Colonic mucosa (tissue), 4 donors: ENCODE measurements at regions not wholly inside any gene's neighbourhood (a gene's known extent, or its start where the extent isn't known, plus 50 kb on each side); places are given as distances from the start of the nearest gene placed in this dataset.

Experiments
- DNase-seq: peaks from one replicate; pipeline ENCODE4 v3.0.0-alpha.2; 2020
- H3K27ac ChIP-seq: fragments of 200-600 bp; one replicate; pipeline ENCODE4 v1.8.0; 2021
- H3K27me3 ChIP-seq: fragments of 200-600 bp; one replicate; pipeline ENCODE4 v1.8.0; 2021
- H3K36me3 ChIP-seq: fragments of 200-600 bp; one replicate; pipeline ENCODE4 v1.8.0; 2021
- H3K4me1 ChIP-seq: fragments of 200-600 bp; one replicate; pipeline ENCODE4 v1.8.0; 2021; ENCODE audit warnings: mild to moderate bottlenecking
- H3K4me3 ChIP-seq: fragments of 200-600 bp; one replicate; pipeline ENCODE4 v1.8.0; 2021
- H3K9ac ChIP-seq, 2 donors: one replicate each; pipeline ENCODE4 v1.7.0; 2013; ENCODE audit warnings: control low read depth in 2 of 2, low read depth in 2 of 2, low read length in 2 of 2
- H3K9me3 ChIP-seq: fragments of 200-600 bp; one replicate; pipeline ENCODE4 v1.8.0; 2021
- intact Hi-C: fragments of 100-400 bp; cut with DNase I; formaldehyde crosslinking; loops from one replicate; pipeline ENCODE4 v1.14.1; 2022
- TF ChIP-seq, protein P1 (sequence below): fragments of 200-600 bp; IDR thresholded peaks from one replicate; pipeline ENCODE4 v1.8.0; 2022; ENCODE audit warnings: antibody characterized with exemption, mild to moderate bottlenecking
- donor health status: healthy.
- donor health status: DM: no; HTN: no; CAD: no.
- donor health status: DM: no; HTN: no; CAD: no.

DNA sequence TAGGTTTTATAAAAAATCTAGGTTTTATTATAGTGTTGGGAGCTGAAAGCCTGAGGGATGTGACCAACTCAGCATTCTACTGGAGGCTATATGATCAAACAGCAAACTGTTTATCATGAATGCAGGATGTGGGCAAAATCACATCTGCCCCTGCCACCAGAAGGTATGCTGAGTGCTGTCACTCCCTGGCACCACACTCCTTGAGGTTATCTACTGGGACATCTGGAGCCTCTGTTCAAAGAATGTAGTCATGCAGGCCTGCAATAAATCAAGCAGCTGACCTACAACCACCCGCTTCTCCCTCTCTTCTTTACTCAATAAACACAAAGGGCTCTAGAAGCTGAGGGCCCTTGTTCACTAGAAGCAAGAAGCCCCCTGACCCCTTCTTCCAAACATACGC, 328.4 kb upstream of the DDX18 start:
- Histone ChIP-seq H3K4me1 (no peaks in the 10 kb centered on the region), H3K27ac (no peak overlapping the region), H3K27me3 (no peaks in the 10 kb centered on the region), H3K9me3 (no peaks in the 10 kb centered on the region), H3K4me3 (no peak overlapping the region), H3K9ac (no peak overlapping the region), H3K36me3 (no peaks in the 10 kb centered on the region)
- no peak for DNase-seq
- TF ChIP-seq, protein P1, sequence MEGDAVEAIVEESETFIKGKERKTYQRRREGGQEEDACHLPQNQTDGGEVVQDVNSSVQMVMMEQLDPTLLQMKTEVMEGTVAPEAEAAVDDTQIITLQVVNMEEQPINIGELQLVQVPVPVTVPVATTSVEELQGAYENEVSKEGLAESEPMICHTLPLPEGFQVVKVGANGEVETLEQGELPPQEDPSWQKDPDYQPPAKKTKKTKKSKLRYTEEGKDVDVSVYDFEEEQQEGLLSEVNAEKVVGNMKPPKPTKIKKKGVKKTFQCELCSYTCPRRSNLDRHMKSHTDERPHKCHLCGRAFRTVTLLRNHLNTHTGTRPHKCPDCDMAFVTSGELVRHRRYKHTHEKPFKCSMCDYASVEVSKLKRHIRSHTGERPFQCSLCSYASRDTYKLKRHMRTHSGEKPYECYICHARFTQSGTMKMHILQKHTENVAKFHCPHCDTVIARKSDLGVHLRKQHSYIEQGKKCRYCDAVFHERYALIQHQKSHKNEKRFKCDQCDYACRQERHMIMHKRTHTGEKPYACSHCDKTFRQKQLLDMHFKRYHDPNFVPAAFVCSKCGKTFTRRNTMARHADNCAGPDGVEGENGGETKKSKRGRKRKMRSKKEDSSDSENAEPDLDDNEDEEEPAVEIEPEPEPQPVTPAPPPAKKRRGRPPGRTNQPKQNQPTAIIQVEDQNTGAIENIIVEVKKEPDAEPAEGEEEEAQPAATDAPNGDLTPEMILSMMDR = no peak
- intact Hi-C loops = no loop called here

DNA sequence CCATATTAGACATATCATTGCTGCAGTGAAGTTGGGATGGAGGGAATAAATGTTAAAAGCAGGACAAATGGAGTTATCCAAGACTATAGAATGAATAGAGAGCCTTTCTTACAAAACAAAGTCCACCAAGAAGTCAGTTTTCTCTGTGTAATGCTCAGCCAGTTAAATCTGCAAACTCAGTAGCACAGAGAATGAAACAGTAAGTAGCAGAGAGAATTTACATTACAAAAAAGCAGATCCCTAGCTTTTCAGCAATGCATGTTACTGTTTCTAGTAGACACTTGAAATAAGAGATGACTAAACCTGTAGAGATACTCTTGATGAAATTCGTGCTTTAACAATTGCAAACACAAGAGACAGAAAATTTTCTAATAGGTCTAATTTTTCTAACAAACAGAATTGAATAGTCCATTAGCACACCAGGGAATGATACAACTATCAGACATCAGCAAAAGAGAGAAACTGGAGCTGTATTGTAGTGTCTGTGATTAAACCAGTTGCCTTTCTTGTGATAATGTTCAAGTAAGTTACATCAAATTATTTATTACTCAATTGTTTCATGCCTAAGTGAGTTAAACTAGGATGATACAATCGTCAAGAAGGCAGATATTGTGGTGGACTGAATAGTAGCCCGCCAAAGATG, 322.2 kb upstream of the DDX18 start:
- no peak for DNase-seq
- H3K4me3 ChIP-seq = no peak overlapping the region
- TF ChIP-seq, protein P1 = no peak
- intact Hi-C loops = no loop called here
- no peak overlapping the region for H3K27ac ChIP-seq
- no peaks in the 10 kb centered on the region for H3K27me3 ChIP-seq
- no peaks in the 10 kb centered on the region for H3K9me3 ChIP-seq
- H3K36me3 ChIP-seq = no peaks in the 10 kb centered on the region
- no peak overlapping the region for H3K9ac ChIP-seq
- H3K4me1 ChIP-seq = no peaks in the 10 kb centered on the region

DNA sequence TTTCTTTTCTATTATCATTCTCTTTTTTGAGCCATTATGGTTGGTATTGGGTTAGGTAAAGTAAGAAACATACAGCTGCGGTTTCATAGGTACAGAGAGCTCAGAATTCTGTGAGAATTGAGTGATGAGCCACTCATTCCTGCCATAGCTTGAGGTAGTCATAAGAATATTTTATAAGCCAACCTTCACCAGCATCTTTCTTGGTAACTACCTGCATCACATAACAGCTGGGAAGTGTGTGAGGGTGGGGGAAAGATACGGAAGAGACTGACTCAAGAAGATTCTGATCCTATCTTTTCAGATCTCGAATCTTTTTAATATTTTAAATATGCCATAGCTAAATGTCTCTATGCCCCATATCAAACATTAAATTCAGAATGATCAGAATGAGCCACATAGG, 313.8 kb upstream of the DDX18 start:
- Histone ChIP-seq H3K27ac (no peak overlapping the region), H3K36me3 (no peaks in the 10 kb centered on the region), H3K27me3 (no peaks in the 10 kb centered on the region), H3K4me3 (no peak overlapping the region), H3K4me1 (no peaks in the 10 kb centered on the region), H3K9me3 (no peaks in the 10 kb centered on the region), H3K9ac (no peak overlapping the region)
- intact Hi-C loops = no loop called here
- TF ChIP-seq, protein P1 = no peak
- DNase-seq = no peak

DNA sequence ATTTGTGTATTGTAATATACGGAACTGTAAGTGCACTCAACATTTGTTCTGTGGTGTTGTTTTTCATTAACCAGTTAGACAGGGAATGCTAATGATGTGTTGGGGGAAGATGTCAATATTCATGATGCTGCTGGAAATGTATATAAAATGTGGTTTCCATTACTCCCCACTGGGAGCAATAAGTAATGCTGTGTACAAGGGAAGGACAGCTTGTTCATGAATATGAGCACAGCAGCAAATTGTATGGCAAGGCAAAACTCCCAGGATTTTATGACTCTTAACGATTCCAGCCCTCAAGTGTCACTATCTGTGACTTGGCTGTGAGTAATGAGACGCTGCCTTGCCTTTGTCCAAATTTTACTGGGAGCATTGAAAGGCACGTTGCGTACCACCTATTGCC, 312.4 kb upstream of the DDX18 start:
- Histone ChIP-seq H3K27me3 (no peaks in the 10 kb centered on the region), H3K9ac (no peak overlapping the region), H3K4me1 (no peaks in the 10 kb centered on the region), H3K4me3 (no peak overlapping the region), H3K9me3 (no peaks in the 10 kb centered on the region), H3K27ac (no peak overlapping the region), H3K36me3 (no peaks in the 10 kb centered on the region)
- intact Hi-C loops = no loop called here
- DNase-seq = no peak
- TF ChIP-seq, protein P1 = no peak

DNA sequence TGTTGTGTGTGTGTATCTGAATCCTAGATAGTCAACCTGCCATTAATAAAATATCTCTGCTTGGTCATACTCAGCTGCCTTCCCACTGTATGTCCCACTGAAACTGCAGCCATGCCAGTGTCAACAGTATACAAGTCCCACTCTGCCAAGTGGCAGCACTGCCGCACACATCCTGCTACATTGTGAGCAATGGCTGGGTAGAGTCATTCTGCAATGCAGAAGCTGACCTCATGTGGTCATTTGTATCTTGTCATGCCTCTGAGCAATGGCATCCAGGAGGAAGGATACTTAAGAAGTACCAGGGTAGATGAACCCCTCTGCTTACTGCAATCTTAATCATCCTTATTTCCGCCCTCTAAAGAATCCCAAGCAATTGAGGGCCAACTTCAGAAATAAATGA, 302.2 kb upstream of the DDX18 start:
- TF ChIP-seq, protein P1 = no peak
- intact Hi-C loops = no loop called here
- Histone ChIP-seq H3K4me1 (no peaks in the 10 kb centered on the region), H3K36me3 (no peaks in the 10 kb centered on the region), H3K9ac (no peak overlapping the region), H3K27me3 (no peaks in the 10 kb centered on the region), H3K27ac (no peak overlapping the region), H3K9me3 (no peaks in the 10 kb centered on the region), H3K4me3 (no peak overlapping the region)
- no peak for DNase-seq
